Mesenchymal stem cell (in vitro differentiated cells and primary cell): ENCODE measurements at regions not wholly inside any gene's neighbourhood (a gene's known extent, or its start where the extent isn't known, plus 50 kb on each side); places are given as distances from the start of the nearest gene placed in this dataset.

Experiments used
- DNase-seq: peaks from one replicate; pipeline ENCODE4 v3.0.0-alpha.2; 2013
- H2AFZ ChIP-seq: one replicate; pipeline ENCODE4 v1.6.1; 2013; ENCODE audit warnings: low read depth, mild to moderate bottlenecking, control low read depth, inconsistent platforms, low read length, moderate library complexity
- H2AK5ac ChIP-seq: 2 replicates; pipeline ENCODE4 v1.6.1; 2013; ENCODE audit warnings: low read length, moderate library complexity, mild to moderate bottlenecking, inconsistent platforms; ENCODE audit not compliant: severe bottlenecking
- H2BK120ac ChIP-seq: one replicate; pipeline ENCODE4 v1.6.1; 2013; ENCODE audit warnings: low read depth, mild to moderate bottlenecking, inconsistent platforms, low read length, moderate library complexity
- H2BK12ac ChIP-seq, 2 experiments: one replicate each; pipeline ENCODE4 v1.6.1; 2013; ENCODE audit warnings: inconsistent platforms in 2 of 2, low read length in 2 of 2, mild to moderate bottlenecking in 2 of 2, moderate library complexity in 2 of 2, control low read depth in 1 of 2
- H2BK15ac ChIP-seq: one replicate; pipeline ENCODE4 v1.6.1; 2013; ENCODE audit warnings: mild to moderate bottlenecking, low read depth, inconsistent platforms; ENCODE audit not compliant: poor library complexity, severe bottlenecking
- H2BK5ac ChIP-seq: 2 replicates; pipeline ENCODE4 v1.6.1; 2013; ENCODE audit warnings: low read depth, mild to moderate bottlenecking, low read length, control low read depth, inconsistent platforms; ENCODE audit not compliant: poor library complexity, severe bottlenecking
- H3K14ac ChIP-seq, 2 experiments: one replicate each; pipeline ENCODE4 v1.6.1; 2013; ENCODE audit warnings: inconsistent platforms in 2 of 2, low read length in 2 of 2, control low read depth in 1 of 2, mild to moderate bottlenecking in 1 of 2, moderate library complexity in 1 of 2
- H3K18ac ChIP-seq, 2 experiments: one replicate each; pipeline ENCODE4 v1.6.1; 2013; ENCODE audit warnings: inconsistent platforms in 2 of 2, low read length in 2 of 2, control low read depth in 1 of 2, low read depth in 1 of 2, mild to moderate bottlenecking in 1 of 2
- H3K23ac ChIP-seq, 2 experiments: one replicate each; pipeline ENCODE4 v1.6.1; 2013; ENCODE audit warnings: inconsistent platforms in 2 of 2, low read length in 2 of 2, mild to moderate bottlenecking in 2 of 2, moderate library complexity in 2 of 2, control low read depth in 1 of 2
- H3K27ac ChIP-seq: 2 replicates; pipeline ENCODE4 v1.5.1; 2013; ENCODE audit warnings: mild to moderate bottlenecking, moderate library complexity, low read length, control low read depth, inconsistent platforms; ENCODE audit not compliant: poor library complexity, severe bottlenecking
- H3K27me3 ChIP-seq, 2 experiments: 2 replicates each; pipeline versions ENCODE4 v1.6.1 to v1.7.0; 2013; ENCODE audit warnings: low read length in 2 of 2, mild to moderate bottlenecking in 2 of 2, moderate library complexity in 2 of 2, control low read depth in 1 of 2, inconsistent platforms in 1 of 2; ENCODE audit not compliant: control insufficient read depth in 1 of 2, insufficient read depth in 1 of 2
- H3K36me3 ChIP-seq, 2 experiments: 2 replicates each; pipeline versions ENCODE4 v1.6.1 to v1.7.0; 2013; ENCODE audit warnings: low read length in 2 of 2, control low read depth in 1 of 2, inconsistent platforms in 1 of 2, low read depth in 1 of 2, mild to moderate bottlenecking in 1 of 2; ENCODE audit not compliant: insufficient read depth in 2 of 2, control insufficient read depth in 1 of 2
- H3K4ac ChIP-seq, 2 experiments: one replicate each; pipeline ENCODE4 v1.6.1; 2013; ENCODE audit warnings: inconsistent platforms in 2 of 2, low read length in 2 of 2, mild to moderate bottlenecking in 2 of 2, moderate library complexity in 2 of 2, control low read depth in 1 of 2, low read depth in 1 of 2
- H3K4me1 ChIP-seq: 2 replicates; pipeline ENCODE4 v1.6.1; 2013; ENCODE audit warnings: low read depth, low read length, control low read depth; ENCODE audit not compliant: control insufficient read depth, insufficient read depth
- H3K4me2 ChIP-seq: 2 replicates; pipeline ENCODE4 v1.6.1; 2013; ENCODE audit warnings: low read length, mild to moderate bottlenecking, inconsistent platforms; ENCODE audit not compliant: poor library complexity, severe bottlenecking
- H3K4me3 ChIP-seq, 2 experiments: 2 replicates each; pipeline versions ENCODE4 v1.5.1 to v1.7.0; 2013; ENCODE audit warnings: low read length in 2 of 2, mild to moderate bottlenecking in 2 of 2, control low read depth in 1 of 2, low read depth in 1 of 2; ENCODE audit not compliant: insufficient read depth in 1 of 2
- H3K79me1 ChIP-seq: replicated peaks from 2 replicates; pipeline ENCODE4 v1.6.1; 2013; ENCODE audit warnings: mild to moderate bottlenecking, control low read depth, low read length, inconsistent platforms; ENCODE audit not compliant: poor library complexity, severe bottlenecking
- H3K9ac ChIP-seq: 2 replicates; pipeline ENCODE4 v1.7.0; 2013; ENCODE audit warnings: mild to moderate bottlenecking, low read length, moderate library complexity
- H3K9me3 ChIP-seq: 2 replicates; pipeline ENCODE4 v1.7.0; 2013; ENCODE audit warnings: mild to moderate bottlenecking, low read length; ENCODE audit not compliant: control insufficient read depth
- H4K8ac ChIP-seq: one replicate; pipeline ENCODE4 v1.6.1; 2013; ENCODE audit warnings: inconsistent platforms, mild to moderate bottlenecking, low read length, moderate library complexity
- H4K91ac ChIP-seq: one replicate; pipeline ENCODE4 v1.6.1; 2013; ENCODE audit warnings: mild to moderate bottlenecking, low read length, inconsistent platforms
- WGBS: methylation state at CpG from one replicate; pipeline ENCODE4 v1.1.7; 2013; ENCODE audit warnings: mixed read lengths; 5-methylcytosine and 5-hydroxymethylcytosine counted together

- Histone ChIP-seq H3K4me2 (no peak overlapping the region), H3K36me3 (no peaks in the 10 kb centered on the region), H4K8ac (no peak overlapping the region), H4K91ac (no peak overlapping the region), H3K4me3 (no peak overlapping the region), H3K9ac (no peak overlapping the region), H3K23ac (no peak overlapping the region), H2BK15ac (no peak overlapping the region), H3K14ac (no peak overlapping the region), H3K4me1 (no peaks in the 10 kb centered on the region), H2BK12ac (no peak overlapping the region), H2AK5ac (no peak overlapping the region), H3K18ac (no peak overlapping the region), H3K4ac (no peak overlapping the region), H3K79me1 (no peaks in the 10 kb centered on the region), H2AFZ (no peak overlapping the region), H2BK120ac (no peak overlapping the region), H3K27me3 (no peaks in the 10 kb centered on the region), H3K9me3 (peaks cover 13% of the 10 kb centered on the region), H3K27ac (no peak overlapping the region), H2BK5ac (no peak overlapping the region)
- no peak for DNase-seq
- WGBS: no CpG with 5 or more reads among the region's 1 CpG
These were observed 1538.2 kb downstream of the TECRL start for GRCh38 chr4:62871078-62871477.

GRCh38 chr4:62870451-62870850 is 1538.8 kb downstream of the TECRL start:
- DNase-seq: no peak
- Histone ChIP-seq H3K27me3 (no peaks in the 10 kb centered on the region), H3K4ac (no peak overlapping the region), H2BK5ac (no peak overlapping the region), H3K9me3 (peaks cover 13% of the 10 kb centered on the region), H3K4me1 (no peaks in the 10 kb centered on the region), H3K23ac (no peak overlapping the region), H2AFZ (no peak overlapping the region), H4K8ac (no peak overlapping the region), H3K14ac (no peak overlapping the region), H2BK15ac (no peak overlapping the region), H2BK120ac (no peak overlapping the region), H2BK12ac (no peak overlapping the region), H4K91ac (no peak overlapping the region), H3K36me3 (no peaks in the 10 kb centered on the region), H3K4me2 (no peak overlapping the region), H2AK5ac (no peak overlapping the region), H3K4me3 (no peak overlapping the region), H3K9ac (no peak overlapping the region), H3K18ac (no peak overlapping the region), H3K79me1 (no peaks in the 10 kb centered on the region), H3K27ac (no peak overlapping the region)
- whole genome bisulfite sequencing: no CpG with 5 or more reads among the region's 3 CpGs

- no peak overlapping the region for H2BK5ac ChIP-seq
- no peaks in the 10 kb centered on the region for H3K27me3 ChIP-seq
- no peak overlapping the region for H2BK15ac ChIP-seq
- H2BK12ac ChIP-seq: no peak overlapping the region
- H4K91ac ChIP-seq: no peak overlapping the region
- no peak overlapping the region for H4K8ac ChIP-seq
- no peak overlapping the region for H2BK120ac ChIP-seq
- no peak overlapping the region for H3K27ac ChIP-seq
- H3K36me3 ChIP-seq: no peaks in the 10 kb centered on the region
- DNase-seq: no peak
- H3K79me1 ChIP-seq: no peaks in the 10 kb centered on the region
- no peak overlapping the region for H3K4me3 ChIP-seq
- no peak overlapping the region for H3K23ac ChIP-seq
- no peaks in the 10 kb centered on the region for H3K4me1 ChIP-seq
- no peak overlapping the region for H2AK5ac ChIP-seq
- peaks cover 3% of the 10 kb centered on the region for H3K9me3 ChIP-seq
- no peak overlapping the region for H3K4ac ChIP-seq
- H3K18ac ChIP-seq: no peak overlapping the region
- no peak overlapping the region for H3K14ac ChIP-seq
- H2AFZ ChIP-seq: no peak overlapping the region
- no peak overlapping the region for H3K4me2 ChIP-seq
- no peak overlapping the region for H3K9ac ChIP-seq
- WGBS: 89% methylated on average over 2 of the region's 3 CpGs
These were observed 1544.0 kb downstream of the TECRL start for GRCh38 chr4:62865261-62865660.

- Histone ChIP-seq H2BK120ac (no peak overlapping the region), H3K36me3 (no peaks in the 10 kb centered on the region), H3K14ac (no peak overlapping the region), H3K4me1 (no peaks in the 10 kb centered on the region), H3K27ac (no peak overlapping the region), H3K23ac (no peak overlapping the region), H4K91ac (no peak overlapping the region), H3K4ac (no peak overlapping the region), H3K9me3 (no peaks in the 10 kb centered on the region), H2BK5ac (no peak overlapping the region), H3K27me3 (no peaks in the 10 kb centered on the region), H2BK15ac (no peak overlapping the region), H3K9ac (no peak overlapping the region), H2AFZ (no peak overlapping the region), H3K79me1 (no peaks in the 10 kb centered on the region), H3K4me3 (no peak overlapping the region), H3K4me2 (no peak overlapping the region), H4K8ac (no peak overlapping the region), H2AK5ac (no peak overlapping the region), H2BK12ac (no peak overlapping the region), H3K18ac (no peak overlapping the region)
- WGBS: no CpG with 5 or more reads among the region's 1 CpG
- DNase-seq: no peak
These were observed 1559.6 kb downstream of the TECRL start for GRCh38 chr4:62849696-62850095.
